Activated CD4-positive, alpha-beta T cell treated with anti-CD3 and anti-CD28 coated beads, Interleukin-2, Interleukin-4, amounts not matched to agents 100 ng/mL and 50 ng/mL, durations not matched to agents 16 hours and 8 hours (primary cell): ENCODE measurements at regions not wholly inside any gene's neighbourhood (a gene's known extent, or its start where the extent isn't known, plus 50 kb on each side); places are given as distances from the start of the nearest gene placed in this dataset.
"Not testable (repeated sequence)": the region's sequence is repeated elsewhere in the genome, so short reads cannot be mapped to it uniquely, and the experiment has no call there.

Experiments
- DNase-seq: peaks from one replicate; pipeline ENCODE4 v3.0.0-alpha.2; 2020; ENCODE audit warnings: low spot score

DNA sequence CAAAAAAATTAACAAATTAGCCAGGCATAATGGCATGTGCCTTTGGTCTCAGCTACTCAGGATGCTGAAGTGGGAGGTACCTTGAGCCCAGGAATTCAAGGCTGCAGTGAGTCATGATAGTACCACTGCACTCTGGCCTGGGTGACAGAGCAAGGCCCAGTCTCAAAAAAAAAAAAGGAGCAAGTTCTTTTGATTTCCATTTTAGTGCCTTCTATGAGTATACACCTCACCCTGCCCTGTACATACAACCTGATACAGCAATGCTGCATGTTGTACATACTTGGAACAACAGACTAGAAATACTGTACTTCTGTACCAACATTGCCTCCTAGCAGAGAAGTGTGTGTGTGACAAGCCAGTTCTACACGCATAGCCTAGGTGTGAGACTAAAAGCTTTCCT is 97.3 kb upstream of the CARMIL1 start:
- peak; percentile 37 for DNase-seq

DNA sequence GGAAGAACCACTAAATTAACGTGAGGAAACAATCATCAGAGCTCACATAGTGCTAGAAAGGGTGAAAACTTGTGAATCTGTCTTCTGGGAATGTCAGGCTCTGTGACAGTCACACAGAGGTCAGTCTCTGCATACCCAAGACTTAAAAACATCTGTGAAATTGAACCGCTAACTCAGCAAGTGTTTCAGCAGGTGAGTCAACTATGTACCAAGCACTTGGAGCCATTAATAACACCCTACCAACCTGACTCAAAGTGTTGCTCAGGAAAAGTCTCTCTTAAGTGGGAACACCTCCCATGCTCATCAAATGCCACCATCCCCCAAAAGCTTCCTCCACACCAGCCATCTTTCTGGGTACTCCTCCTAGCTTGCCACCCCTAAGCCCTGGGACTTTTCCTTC is 92.3 kb upstream of the CARMIL1 start:
- peak; percentile 36 for DNase-seq

- DNase-seq, result no peak
Observed at GRCh38 chr6:25188232-25188631, 90.9 kb upstream of the CARMIL1 start.

GRCh38 chr6:25192590-25193459 is 86.3 kb upstream of the CARMIL1 start:
- DNase-seq, result no peak

DNA sequence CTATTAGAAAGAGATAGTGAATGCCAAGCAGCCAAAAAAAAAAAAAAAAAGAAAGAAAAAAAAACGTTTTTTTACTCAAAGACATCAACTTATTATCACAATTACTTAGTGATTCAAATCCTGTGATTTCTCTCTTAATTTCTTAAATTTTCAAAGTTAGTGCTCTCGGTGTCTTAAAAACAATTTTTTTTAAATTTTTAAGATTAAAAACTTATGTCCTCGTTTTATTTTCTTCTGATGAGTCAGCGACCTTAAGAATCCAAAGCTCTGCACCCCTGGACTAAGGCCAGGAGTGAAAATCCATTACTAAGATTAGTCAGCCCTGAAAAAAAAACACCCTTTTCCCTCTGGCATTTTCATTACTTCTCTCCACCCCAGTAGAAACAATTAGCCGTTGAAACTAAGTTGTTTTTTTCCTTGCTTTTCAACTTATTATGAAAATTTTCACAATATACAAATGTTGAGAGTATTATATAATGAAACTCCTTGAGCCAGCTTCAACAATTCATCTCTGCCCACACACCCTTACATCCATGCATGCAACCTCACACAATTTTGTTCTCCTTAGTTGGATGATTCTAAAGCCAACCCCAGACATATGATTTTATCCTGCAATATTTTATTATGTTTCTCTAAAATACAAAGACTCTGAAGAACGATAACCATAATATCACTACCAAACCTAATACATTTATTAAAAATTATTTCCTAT is 85.6 kb upstream of the CARMIL1 start:
- DNase-seq, result no peak

DNA sequence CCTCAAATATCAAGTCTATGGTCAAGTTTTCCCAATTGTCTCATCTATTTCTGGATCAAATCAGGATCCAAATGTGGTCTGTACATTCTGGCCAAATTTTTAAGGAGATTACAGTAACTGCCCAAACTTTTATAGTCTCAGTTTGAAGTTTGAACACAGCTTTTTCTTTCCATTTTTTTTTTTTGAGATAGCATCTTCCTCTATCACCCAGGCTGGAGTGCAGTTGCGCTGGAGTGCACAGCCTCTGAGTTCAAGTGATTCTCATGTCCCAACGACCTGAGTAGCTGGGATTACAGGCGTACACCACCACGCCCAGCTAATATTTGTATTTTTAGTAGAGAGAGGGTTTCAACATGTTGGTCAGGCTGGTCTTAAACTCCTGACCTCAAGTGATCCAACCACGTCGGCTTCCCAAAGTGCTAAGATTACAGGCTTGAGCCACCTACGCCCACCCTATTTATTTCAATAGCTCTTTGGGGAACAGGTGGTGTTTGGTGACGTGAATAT is 84.9 kb upstream of the CARMIL1 start:
- DNase-seq, result no peak

DNA sequence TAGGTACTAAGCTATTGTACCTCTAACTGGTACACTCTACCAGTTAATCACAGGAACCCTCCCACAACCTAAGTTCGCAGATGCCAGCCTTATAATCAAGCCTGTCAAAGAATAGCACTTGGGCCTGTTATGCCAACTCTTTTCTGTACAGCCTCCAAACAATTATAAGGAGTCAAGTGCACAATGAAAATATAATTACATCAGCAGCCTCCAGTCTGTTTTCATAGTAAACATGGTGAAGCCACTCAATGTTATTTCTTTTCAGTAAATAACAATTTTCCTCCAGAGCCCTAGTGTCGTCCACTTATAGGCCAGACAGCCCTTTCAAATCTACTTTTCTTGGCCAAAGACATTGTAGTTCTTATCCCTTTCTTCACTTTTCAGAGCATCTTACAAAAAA is 82.7 kb upstream of the CARMIL1 start:
- DNase-seq, result no peak

DNA sequence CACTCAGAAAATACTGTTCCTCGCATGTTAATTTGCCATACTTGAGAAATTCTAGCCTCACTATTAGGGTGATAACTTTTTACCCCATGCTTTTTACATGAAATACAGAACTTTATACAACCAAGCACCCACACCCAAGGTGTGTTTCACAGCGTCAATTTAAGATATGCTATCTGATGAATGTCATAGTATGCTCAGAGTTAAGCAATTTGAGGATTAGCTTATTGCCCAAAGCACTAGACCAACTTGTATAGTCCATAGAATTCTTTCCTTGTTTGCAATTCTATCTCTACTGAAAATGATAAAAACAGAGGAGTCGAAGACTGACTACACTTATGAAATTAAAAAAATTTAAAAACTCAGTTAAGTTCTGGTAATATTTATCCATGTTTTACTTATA is 82.1 kb upstream of the CARMIL1 start:
- DNase-seq, result no peak

DNA sequence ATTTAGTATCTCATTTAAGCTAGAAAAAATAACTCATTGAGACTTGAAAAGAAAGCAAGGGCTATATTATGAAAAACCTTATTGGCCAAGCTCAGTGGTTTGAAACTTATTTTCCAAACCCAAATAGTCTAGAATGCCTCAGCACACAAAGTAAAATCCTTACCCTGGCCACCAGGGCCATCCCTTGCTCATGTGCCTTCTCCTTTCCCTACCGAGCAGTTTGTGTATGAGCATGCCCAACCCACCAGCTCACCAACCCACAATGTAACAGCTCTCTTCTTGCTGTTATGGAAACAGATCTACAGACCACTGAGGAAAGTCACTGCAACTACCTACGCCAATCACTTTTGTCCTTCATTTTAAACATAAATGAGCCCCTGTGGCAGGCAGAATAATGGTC is 79.6 kb upstream of the CARMIL1 start:
- DNase-seq, result no peak

GRCh38 chr6:25202504-25202903 is 76.7 kb upstream of the CARMIL1 start:
- DNase-seq, result no peak

DNA sequence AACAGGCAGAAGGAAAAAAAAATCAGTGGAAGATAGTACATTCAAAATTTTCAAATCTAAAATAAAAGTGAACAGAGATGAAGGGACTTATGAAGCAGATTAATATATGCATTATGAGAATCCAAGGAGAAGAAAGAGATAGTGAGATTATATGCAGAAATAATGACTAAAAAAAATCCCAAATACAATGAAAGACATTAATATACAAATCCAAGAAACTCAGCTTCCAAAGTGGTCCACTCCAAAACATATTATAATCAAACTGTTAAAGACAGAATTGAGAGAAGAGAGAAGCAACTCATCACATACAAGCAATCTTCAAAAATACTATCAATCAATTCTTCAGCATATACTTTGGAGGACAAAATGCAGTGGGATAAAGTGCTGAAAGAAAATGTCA is 73.5 kb upstream of the CARMIL1 start:
- DNase-seq, result no peak

DNA sequence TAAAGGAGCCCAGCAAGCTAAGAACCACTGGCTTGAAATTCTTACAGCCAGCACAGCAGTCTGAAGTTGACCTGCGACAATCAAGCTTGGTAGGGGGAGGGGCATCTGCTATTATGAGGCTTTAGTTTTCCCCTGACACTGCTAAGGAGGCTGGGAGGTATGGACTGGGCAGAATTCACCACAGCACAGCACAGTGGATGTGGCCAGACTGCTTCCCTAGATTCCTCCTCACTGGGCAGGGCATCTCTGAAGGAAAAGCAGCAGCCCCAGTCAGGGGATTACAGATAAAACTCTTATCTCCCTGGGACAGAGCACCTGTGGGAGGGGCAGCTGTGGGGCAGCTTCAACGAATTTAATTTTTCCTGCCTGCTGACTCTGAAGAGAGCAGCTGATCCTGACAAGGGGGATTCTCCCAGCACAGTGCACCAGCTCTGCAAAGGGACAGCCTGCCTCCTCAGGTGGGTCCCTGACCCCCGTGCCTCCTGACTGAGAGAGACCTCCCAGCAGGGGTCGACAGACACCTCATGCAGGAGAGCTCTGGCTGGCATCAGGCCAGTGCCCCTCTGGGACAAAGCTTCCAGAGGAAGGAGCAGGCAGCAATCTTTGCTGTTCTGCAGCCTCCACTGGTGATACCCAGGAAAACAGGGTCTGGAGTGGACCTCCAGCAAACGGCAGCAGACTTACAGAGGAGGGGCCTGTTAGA is 71.6 kb upstream of the CARMIL1 start:
- DNase-seq, result not testable (repeated sequence)

DNA sequence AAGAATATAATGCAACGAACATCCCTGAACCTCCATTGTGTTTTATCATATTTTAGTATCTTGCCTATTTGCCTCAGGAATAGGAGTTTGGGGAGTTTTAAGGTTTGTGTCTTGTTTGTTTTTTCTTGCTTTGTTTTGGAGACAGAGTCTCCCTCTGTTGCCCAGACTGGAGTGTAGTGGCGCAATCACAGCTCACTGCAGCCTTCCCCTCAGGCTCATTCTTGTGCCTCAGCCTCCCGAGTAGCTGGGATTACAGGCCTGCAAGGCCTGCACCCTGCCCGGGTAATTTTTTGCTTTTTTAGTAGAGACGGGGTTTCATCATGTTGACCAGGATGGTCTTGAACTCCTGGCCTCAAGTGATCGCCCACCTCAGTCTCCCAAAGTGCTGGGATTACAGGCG is 63.3 kb upstream of the CARMIL1 start:
- no peak for DNase-seq

DNA sequence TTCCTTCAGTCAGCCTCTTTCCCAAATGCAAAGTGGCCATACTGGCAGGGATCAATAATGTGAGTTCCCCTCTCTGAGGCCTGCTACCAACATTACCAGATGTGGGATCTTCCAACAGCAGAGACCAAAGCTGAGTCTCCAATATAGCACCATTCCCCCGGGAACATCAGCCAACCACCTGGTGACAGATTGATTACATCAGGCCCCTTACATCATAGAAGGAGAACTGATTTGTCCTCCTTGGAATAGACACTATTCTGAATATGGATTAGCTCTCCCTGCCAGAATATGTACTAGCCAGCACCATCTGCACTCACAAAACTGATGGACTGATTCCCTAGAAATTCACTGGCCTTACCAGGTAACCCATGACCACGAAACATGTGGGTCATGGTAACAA is 61.9 kb upstream of the CARMIL1 start:
- DNase-seq, result no peak

DNA sequence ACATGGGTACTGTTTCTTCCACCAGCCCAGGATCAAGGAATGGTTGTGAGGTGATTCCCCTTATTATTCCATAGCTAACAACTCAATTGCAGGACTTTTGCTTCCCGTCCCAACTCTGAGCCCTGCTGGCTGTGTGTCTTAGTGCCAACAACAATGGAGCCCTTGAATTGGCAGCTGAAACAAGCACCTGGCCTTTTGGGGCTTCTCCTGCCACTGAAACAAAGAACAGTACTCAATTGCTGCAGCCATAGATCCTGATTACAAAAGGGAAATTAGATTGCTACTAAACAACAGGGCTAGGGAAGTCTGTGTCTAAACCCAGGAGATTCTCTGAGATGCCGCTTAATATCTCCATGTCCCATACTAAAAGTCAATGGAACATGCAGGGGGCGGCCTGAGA is 61.3 kb upstream of the CARMIL1 start:
- no peak for DNase-seq

- DNase-seq, result no peak
Observed at GRCh38 chr6:25218346-25218745, 60.8 kb upstream of the CARMIL1 start.

- DNase-seq, result no peak
Observed at GRCh38 chr6:25219216-25219916, 59.8 kb upstream of the CARMIL1 start.

GRCh38 chr6:25219917-25220278 is 59.3 kb upstream of the CARMIL1 start:
- DNase-seq, result no peak

DNA sequence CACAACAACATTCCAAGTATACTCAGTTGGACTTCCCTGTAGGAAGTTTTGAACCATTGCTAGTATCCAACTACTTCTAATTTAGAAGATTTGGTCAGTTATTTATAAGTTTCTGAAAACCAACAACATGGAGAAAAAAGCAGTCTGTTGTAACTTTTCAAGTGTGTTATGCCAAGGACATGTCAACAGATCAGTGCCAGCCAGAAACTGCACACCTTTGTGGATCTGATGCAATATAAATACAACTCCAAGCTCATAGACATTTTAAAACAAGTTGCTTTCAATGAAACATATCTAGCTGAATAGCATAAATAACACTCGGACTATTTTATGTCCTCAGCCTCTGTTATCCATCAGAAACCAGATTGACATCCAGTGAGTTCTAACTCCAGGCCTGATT is 58.3 kb upstream of the CARMIL1 start:
- DNase-seq, result no peak

DNA sequence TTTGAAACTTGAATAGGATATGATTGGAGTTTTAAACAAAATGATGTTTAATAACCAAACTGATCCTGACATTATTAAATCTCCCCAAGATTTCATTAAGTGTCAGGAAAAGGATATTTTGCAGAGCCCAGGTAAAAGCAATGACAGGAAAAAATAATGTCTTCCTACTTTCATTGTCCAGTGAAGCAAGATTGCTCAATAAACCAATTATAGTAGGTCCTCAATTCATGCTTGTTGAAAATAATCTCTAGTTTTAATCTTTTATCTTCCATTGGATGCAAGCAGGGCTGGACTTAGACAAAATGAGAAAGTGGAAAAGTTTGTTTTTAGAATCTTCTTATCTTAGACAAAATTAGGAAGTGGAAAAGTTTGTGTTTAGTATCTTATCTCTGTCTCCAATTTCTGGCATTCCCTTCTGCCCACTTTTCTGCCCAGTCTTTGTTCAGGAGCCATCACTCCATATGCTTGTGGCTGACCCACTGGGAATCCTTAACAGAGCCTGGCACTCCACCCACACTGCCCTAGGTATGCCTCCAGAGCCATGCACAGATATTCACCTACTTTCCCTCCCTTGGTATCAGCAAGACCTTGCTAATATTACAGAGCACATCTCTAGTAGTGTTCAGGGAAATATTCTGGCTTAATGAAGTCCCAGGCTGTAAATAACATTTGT is 57.0 kb upstream of the CARMIL1 start:
- no peak for DNase-seq

DNA sequence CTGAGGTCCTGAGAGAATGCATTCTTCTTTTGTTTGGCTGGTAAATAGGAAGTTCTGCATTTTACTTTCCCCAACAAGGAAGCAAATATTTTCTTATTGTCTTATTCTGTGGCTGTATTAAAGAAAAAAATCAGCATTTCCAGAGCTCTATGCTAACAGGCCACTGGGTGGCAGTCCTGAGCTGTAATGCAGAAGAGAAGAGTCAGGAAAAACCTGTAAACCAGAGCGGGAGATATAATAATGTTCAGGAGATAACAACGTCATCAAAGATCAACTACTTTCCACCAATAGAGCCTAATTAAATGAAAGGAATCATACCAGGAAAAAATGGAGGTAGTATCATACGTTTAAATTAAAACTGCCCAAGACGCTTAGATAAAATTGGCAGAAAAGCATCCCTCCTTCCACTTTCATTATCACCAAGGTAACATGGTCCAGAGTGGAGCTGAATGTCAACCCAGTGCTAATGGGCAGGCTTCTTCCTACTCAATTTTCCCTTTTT is 55.6 kb upstream of the CARMIL1 start:
- DNase-seq, result peak; percentile 68
